H1 (cell line): ENCODE measurements at regions not wholly inside any gene's neighbourhood (a gene's known extent, or its start where the extent isn't known, plus 50 kb on each side); places are given as distances from the start of the nearest gene placed in this dataset.

ENCODE experiments used
- CTCF ChIA-PET: fragments of 300-600 bp; sonication (Branson Sonifier 250); formaldehyde crosslinking; loops from one replicate; lab custom pipeline; 2021; ENCODE audit not compliant: partially characterized antibody; lab: Charles Lee
- POLR2A ChIA-PET: fragments of 300-600 bp; sonication (Branson Sonifier 250); formaldehyde crosslinking; loops from one replicate; lab custom pipeline; 2021; ENCODE audit warnings: inconsistent platforms; ENCODE audit not compliant: partially characterized antibody; lab: Charles Lee
- DNase-seq, 2 experiments: peaks; one replicate each; pipeline versions ENCODE4 v3.0.0 to v3.0.0-alpha.2; 2010 to 2022; ENCODE audit warnings: low spot score in 2 of 2, low read depth in 1 of 2, mixed read lengths in 1 of 2
- FAIRE-seq: peaks from 2 replicates; lab custom pipeline; 2011; peaks lifted over from hg19 to GRCh38; lab: Jason Lieb, UNC
- H2AFZ ChIP-seq: 2 replicates; pipeline ENCODE4 v1.8.1; 2012; ENCODE audit warnings: low read length, inconsistent platforms
- H2AK5ac ChIP-seq: 2 replicates; pipeline ENCODE4 v1.6.1; 2013; ENCODE audit warnings: low read depth, low read length
- H2BK120ac ChIP-seq: replicated peaks from 2 replicates; pipeline ENCODE3; 2013; ENCODE audit warnings: low read depth, low read length, inconsistent platforms
- H2BK12ac ChIP-seq: 2 replicates; pipeline ENCODE4 v1.6.1; 2013; ENCODE audit warnings: low read depth, low read length
- H2BK15ac ChIP-seq: 2 replicates; pipeline ENCODE4 v1.6.1; 2013; ENCODE audit warnings: low read length
- H2BK20ac ChIP-seq: 2 replicates; pipeline ENCODE4 v1.6.1; 2013; ENCODE audit warnings: low read length
- H2BK5ac ChIP-seq: 2 replicates; pipeline ENCODE4 v1.6.1; 2013; ENCODE audit warnings: low read depth, low read length
- H3K14ac ChIP-seq: 2 replicates; pipeline ENCODE4 v1.6.1; 2013; ENCODE audit warnings: inconsistent platforms; ENCODE audit not compliant: insufficient read length
- H3K18ac ChIP-seq: 2 replicates; pipeline ENCODE4 v1.6.1; 2013; ENCODE audit warnings: low read length; ENCODE audit errors: extremely low read depth
- H3K23ac ChIP-seq: 2 replicates; pipeline ENCODE4 v1.6.1; 2013; ENCODE audit warnings: inconsistent platforms; ENCODE audit not compliant: insufficient read length
- H3K23me2 ChIP-seq: 2 replicates; pipeline ENCODE4 v1.6.1; 2013; ENCODE audit warnings: low read depth, low read length
- H3K27ac ChIP-seq: 2 replicates; pipeline ENCODE4 v1.6.1; 2011; ENCODE audit warnings: low read depth, low read length, inconsistent platforms
- H3K27me3 ChIP-seq, 4 experiments: replicated peaks in 1 of 4; 1 replicate in 1 of 4; 2 replicates in 3 of 4; pipeline versions ENCODE4 v1.6.1 to v1.8.1; 2011 to 2013; ENCODE audit warnings: low read length in 3 of 4, mild to moderate bottlenecking in 3 of 4, inconsistent platforms in 2 of 4, mixed read lengths in 2 of 4, moderate library complexity in 1 of 4; ENCODE audit not compliant: control insufficient read depth in 3 of 4, insufficient read depth in 3 of 4; ENCODE audit errors: extremely low read depth in 1 of 4
- H3K36me3 ChIP-seq, 4 experiments: 2 replicates each; pipeline versions ENCODE4 v1.6.1 to v1.8.1; 2011 to 2013; ENCODE audit warnings: mild to moderate bottlenecking in 4 of 4, low read length in 3 of 4, moderate library complexity in 2 of 4, control low read depth in 1 of 4, inconsistent platforms in 1 of 4; ENCODE audit not compliant: insufficient read depth in 4 of 4, control insufficient read depth in 2 of 4
- H3K4ac ChIP-seq: replicated peaks from 2 replicates; pipeline ENCODE3; 2013; ENCODE audit warnings: low read length, low read depth, mixed read lengths, inconsistent platforms; ENCODE audit not compliant: insufficient read length
- H3K4me1 ChIP-seq, 4 experiments: replicated peaks in 1 of 4; 1 replicate in 1 of 4; 2 replicates in 3 of 4; pipeline versions ENCODE4 v1.6.1 to v1.8.1; 2011 to 2013; ENCODE audit warnings: low read length in 3 of 4, inconsistent platforms in 2 of 4, mixed read lengths in 1 of 4; ENCODE audit not compliant: insufficient read depth in 4 of 4, control insufficient read depth in 3 of 4
- H3K4me2 ChIP-seq, 2 experiments: 2 replicates each; pipeline versions ENCODE4 v1.6.1 to v1.8.1; 2011 to 2013; ENCODE audit warnings: low read depth in 2 of 2, low read length in 2 of 2, control low read depth in 1 of 2, inconsistent platforms in 1 of 2, mild to moderate bottlenecking in 1 of 2; ENCODE audit not compliant: insufficient read depth in 1 of 2
- H3K4me3 ChIP-seq, 4 experiments: fragments of 200-600, 300-600 bp in 1 of 4; sonication (generic), shearing (Covaris generic), sonication (Bioruptor Twin) in 1 of 4; 2 replicates each; pipeline versions ENCODE4 v1.5.1 to v1.8.1; 2011 to 2016; ENCODE audit warnings: low read length in 4 of 4, low read depth in 3 of 4, control low read depth in 2 of 4, inconsistent platforms in 2 of 4, mild to moderate bottlenecking in 2 of 4, mixed read lengths in 1 of 4, moderate library complexity in 1 of 4; ENCODE audit not compliant: insufficient read depth in 2 of 4; ENCODE audit errors: extremely low read depth in 1 of 4
- H3K56ac ChIP-seq: replicated peaks from 2 replicates; pipeline ENCODE3; 2013; ENCODE audit warnings: low read depth, mild to moderate bottlenecking, mixed read lengths, low read length, inconsistent platforms; ENCODE audit not compliant: insufficient read length
- H3K79me1 ChIP-seq: 2 replicates; pipeline ENCODE4 v1.6.1; 2013; ENCODE audit warnings: low read depth, low read length, control low read depth
- H3K79me2 ChIP-seq, 2 experiments: 2 replicates each; pipeline versions ENCODE4 v1.6.1 to v1.8.1; 2012 to 2013; ENCODE audit warnings: low read length in 2 of 2, mild to moderate bottlenecking in 2 of 2, inconsistent platforms in 1 of 2; ENCODE audit not compliant: insufficient read depth in 2 of 2, control insufficient read depth in 1 of 2
- H3K9ac ChIP-seq, 4 experiments: replicated peaks in 1 of 4; 1 replicate in 1 of 4; 2 replicates in 3 of 4; pipeline versions ENCODE4 v1.6.1 to v1.8.1; 2011 to 2013; ENCODE audit warnings: low read depth in 3 of 4, low read length in 3 of 4, control low read depth in 2 of 4, mild to moderate bottlenecking in 2 of 4, moderate library complexity in 2 of 4, inconsistent platforms in 1 of 4; ENCODE audit errors: extremely low read depth in 1 of 4
- H3K9me3 ChIP-seq, 2 experiments: 2 replicates each; pipeline versions ENCODE4 v1.6.1 to v1.8.1; 2012 to 2013; ENCODE audit warnings: mild to moderate bottlenecking in 2 of 2, moderate library complexity in 2 of 2, control low read depth in 1 of 2, inconsistent platforms in 1 of 2, low read depth in 1 of 2, low read length in 1 of 2, mixed read lengths in 1 of 2; ENCODE audit not compliant: insufficient read depth in 2 of 2
- H4K20me1 ChIP-seq, 2 experiments: replicated peaks in 1 of 2; 2 replicates each; pipeline versions ENCODE3 to v1.8.1; 2011 to 2013; ENCODE audit warnings: inconsistent platforms in 2 of 2, low read length in 2 of 2, mild to moderate bottlenecking in 1 of 2; ENCODE audit not compliant: insufficient read depth in 2 of 2, control insufficient read depth in 1 of 2
- H4K5ac ChIP-seq: 2 replicates; pipeline ENCODE4 v1.6.1; 2013; ENCODE audit warnings: low read length, low read depth, mixed read lengths, inconsistent platforms; ENCODE audit not compliant: insufficient read length
- H4K8ac ChIP-seq: 2 replicates; pipeline ENCODE4 v1.8.0; 2013; ENCODE audit warnings: mild to moderate bottlenecking, moderate library complexity, low read length, inconsistent platforms; ENCODE audit not compliant: insufficient read depth; ENCODE audit errors: extremely low read depth
- H4K91ac ChIP-seq: replicated peaks from 2 replicates; pipeline ENCODE3; 2013; ENCODE audit warnings: low read length, mixed read lengths, inconsistent platforms; ENCODE audit not compliant: insufficient read length
- ASH2L ChIP-seq: fragments of 200-600, 300-600 bp; sonication (generic); IDR thresholded peaks from one replicate; pipeline ENCODE4 v1.7.1; 2017; ENCODE audit warnings: low read length
- CTBP2 ChIP-seq: IDR thresholded peaks from 2 replicates; pipeline ENCODE4 v1.7.0; 2011; ENCODE audit warnings: borderline replicate concordance, mild to moderate bottlenecking, moderate library complexity, mixed read lengths, low read length; ENCODE audit not compliant: insufficient read depth, insufficient read length
- EP300 ChIP-seq, 2 experiments: IDR thresholded peaks; 1 replicate in 1 of 2; 2 replicates in 1 of 2; pipeline ENCODE4 v1.6.1; 2011 to 2012; ENCODE audit warnings: low read depth in 2 of 2, low read length in 2 of 2, mild to moderate bottlenecking in 2 of 2, borderline replicate concordance in 1 of 2, inconsistent platforms in 1 of 2, moderate library complexity in 1 of 2
- RBBP5 ChIP-seq: IDR thresholded peaks from 2 replicates; pipeline ENCODE4 v1.7.1; 2012; ENCODE audit warnings: low read depth, mild to moderate bottlenecking, inconsistent platforms, low read length, moderate library complexity, borderline replicate concordance
- RNF2 ChIP-seq: fragments of 200-900, 300-1000 bp; sonication (generic); IDR thresholded peaks from 2 replicates; pipeline ENCODE4 v1.7.1; 2016; ENCODE audit warnings: borderline replicate concordance, low read depth, mild to moderate bottlenecking, antibody characterized with exemption, low read length; ENCODE audit not compliant: poor library complexity, severe bottlenecking; ENCODE audit errors: missing control alignments
- TAF7 ChIP-seq: optimal IDR thresholded peaks from 2 replicates; pipeline ENCODE3; 2011; ENCODE audit warnings: low read depth, mild to moderate bottlenecking, inconsistent platforms, low read length, moderate library complexity, borderline replicate concordance

DNA sequence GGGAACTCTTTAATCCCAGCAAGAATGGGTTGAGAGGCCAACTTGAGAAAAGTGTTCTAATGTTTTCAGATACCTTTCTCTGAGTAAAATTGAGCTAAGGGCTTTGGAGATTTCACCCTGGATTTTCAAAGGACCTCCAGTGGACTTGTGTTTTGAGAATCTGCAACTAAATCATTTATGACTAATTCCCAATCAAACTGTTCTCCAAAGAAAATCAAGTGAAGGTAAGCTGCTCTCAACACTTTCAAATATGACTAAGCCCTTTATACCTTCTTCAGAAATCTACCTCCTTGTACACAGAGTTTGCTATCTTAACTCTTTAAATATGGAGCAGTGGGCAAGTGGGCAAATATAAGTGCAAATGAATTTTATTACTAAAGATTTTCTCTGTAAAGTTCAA lies 392.9 kb downstream of the PDGFC start:
- H3K4me3 ChIP-seq, result no peak overlapping the region
- H4K20me1 ChIP-seq, result no peaks in the 10 kb centered on the region
- DNase-seq (no peak), FAIRE-seq (no peak)
- H3K27me3 ChIP-seq, result no peaks in the 10 kb centered on the region
- no peak overlapping the region for H3K4me2 ChIP-seq
- no peak overlapping the region for H3K9ac ChIP-seq
- H4K91ac ChIP-seq, result no peak overlapping the region
- ChIA-PET CTCF (no interaction called here), POLR2A (no interaction called here)
- H2BK5ac ChIP-seq, result no peak overlapping the region
- H2AK5ac ChIP-seq, result no peak overlapping the region
- no peak overlapping the region for H4K8ac ChIP-seq
- H3K14ac ChIP-seq, result no peak overlapping the region
- no peak overlapping the region for H2BK15ac ChIP-seq
- H3K56ac ChIP-seq, result no peak overlapping the region
- H3K4me1 ChIP-seq, result no peaks in the 10 kb centered on the region
- H3K9me3 ChIP-seq, result no peaks in the 10 kb centered on the region
- H2BK12ac ChIP-seq, result no peak overlapping the region
- H4K5ac ChIP-seq, result no peak overlapping the region
- no peak overlapping the region for H2AFZ ChIP-seq
- H3K79me1 ChIP-seq, result no peaks in the 10 kb centered on the region
- H3K27ac ChIP-seq, result no peak overlapping the region
- no peak overlapping the region for H3K23ac ChIP-seq
- H3K4ac ChIP-seq, result no peak overlapping the region
- no peaks in the 10 kb centered on the region for H3K36me3 ChIP-seq
- no peaks in the 10 kb centered on the region for H3K23me2 ChIP-seq
- no peaks in the 10 kb centered on the region for H3K79me2 ChIP-seq
- H2BK20ac ChIP-seq, result no peak overlapping the region
- no peak overlapping the region for H2BK120ac ChIP-seq
- no peak overlapping the region for H3K18ac ChIP-seq
- TF ChIP-seq CTBP2 (no peak), ASH2L (no peak), RBBP5 (no peak), RNF2 (no peak), TAF7 (no peak), EP300 (IDR thresholded peaks at IDR 0.05; ENCODE audit: borderline replicate concordance in 1 of 2, low read depth in 2 of 2, low read length in 2 of 2) (no peak)
